ENCODE measurements at regions not wholly inside any gene's neighbourhood (a gene's known extent, or its start where the extent isn't known, plus 50 kb on each side); places are given as distances from the start of the nearest gene placed in this dataset.

DNA sequence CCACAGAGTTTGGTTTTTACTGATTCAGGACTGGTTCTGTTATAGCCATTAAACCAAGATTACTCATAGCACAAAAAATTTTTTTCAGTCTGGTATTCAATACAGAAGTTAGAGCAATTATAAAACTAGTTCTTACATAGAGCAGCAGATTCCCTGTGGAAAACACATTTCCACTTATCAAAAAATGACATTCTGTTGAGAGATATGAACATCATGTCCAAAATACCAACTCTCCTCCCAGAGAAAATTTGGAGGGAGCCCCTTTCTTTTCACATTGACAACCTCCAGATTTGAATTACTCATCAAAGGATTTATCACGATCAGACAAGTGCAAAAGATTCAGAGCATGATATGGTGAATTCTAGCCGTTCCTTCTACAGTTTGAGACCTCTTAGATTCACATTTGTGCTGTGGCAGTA lies 126.8 kb upstream of the SERPINE2 start:
- DNase-seq (ENCODE audit: extremely low spot score): no peak
- TF ChIP-seq, protein P1, sequence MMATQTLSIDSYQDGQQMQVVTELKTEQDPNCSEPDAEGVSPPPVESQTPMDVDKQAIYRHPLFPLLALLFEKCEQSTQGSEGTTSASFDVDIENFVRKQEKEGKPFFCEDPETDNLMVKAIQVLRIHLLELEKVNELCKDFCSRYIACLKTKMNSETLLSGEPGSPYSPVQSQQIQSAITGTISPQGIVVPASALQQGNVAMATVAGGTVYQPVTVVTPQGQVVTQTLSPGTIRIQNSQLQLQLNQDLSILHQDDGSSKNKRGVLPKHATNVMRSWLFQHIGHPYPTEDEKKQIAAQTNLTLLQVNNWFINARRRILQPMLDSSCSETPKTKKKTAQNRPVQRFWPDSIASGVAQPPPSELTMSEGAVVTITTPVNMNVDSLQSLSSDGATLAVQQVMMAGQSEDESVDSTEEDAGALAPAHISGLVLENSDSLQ (IDR thresholded peaks at IDR 0.05): no peak
- TF ChIP-seq ARNT (IDR thresholded peaks at IDR 0.05): no peak
- CTCF ChIA-PET: no interaction called here
- POLR2A ChIA-PET: no interaction called here

DNA sequence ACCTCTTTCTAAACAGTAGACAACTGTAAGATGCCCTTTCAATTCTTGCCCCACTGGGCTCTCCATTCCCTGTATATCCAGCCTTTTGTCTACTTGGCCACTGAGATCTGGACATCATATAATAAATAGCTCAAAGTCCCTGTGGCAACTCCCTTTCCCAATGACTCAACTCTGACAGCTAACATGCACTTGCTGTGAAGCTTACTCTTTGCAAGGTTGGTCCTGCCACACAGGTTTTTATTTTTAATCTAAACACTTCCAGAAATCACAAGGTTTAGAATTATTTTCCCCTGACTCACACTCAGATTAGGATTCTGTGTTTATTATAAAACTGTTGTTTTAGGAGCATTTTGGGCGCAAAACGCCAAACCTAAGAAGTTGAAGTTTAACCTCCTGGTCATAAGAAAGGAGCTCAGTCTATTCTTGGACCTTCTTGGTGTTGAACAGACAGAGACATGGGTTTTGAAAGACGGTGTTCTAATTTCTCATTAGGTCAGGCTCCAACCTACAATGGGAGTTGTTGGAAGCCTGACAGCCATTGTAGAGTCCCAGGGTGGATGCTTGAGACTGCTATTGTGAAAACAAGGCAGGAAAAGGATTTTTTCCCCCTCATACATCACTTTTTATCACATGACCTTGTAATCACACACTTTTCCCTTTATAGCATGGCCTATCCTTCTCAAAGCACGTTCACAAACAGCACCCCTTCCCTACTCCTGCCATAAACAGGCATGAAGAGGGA lies 124.7 kb upstream of the SERPINE2 start:
- no peak for DNase-seq (ENCODE audit: extremely low spot score)
- POLR2A ChIA-PET: no interaction called here
- TF ChIP-seq L3MBTL2 (conservative IDR thresholded peaks at IDR 0.05) (no peak), FOXM1 (IDR thresholded peaks at IDR 0.05; ENCODE audit: borderline replicate concordance) (no peak), HDGF (IDR thresholded peaks at IDR 0.05; ENCODE audit: borderline replicate concordance) (no peak), LEF1 (IDR thresholded peaks at IDR 0.05; ENCODE audit: borderline replicate concordance) (no peak), ELF4 (IDR thresholded peaks at IDR 0.05) (no peak), FOXA1 (IDR thresholded peaks at IDR 0.05) (no peak)
- CTCF ChIA-PET: no interaction called here

GRCh38 chr2:224162122-224162521 lies 123.0 kb upstream of the SERPINE2 start:
- no peak for TF ChIP-seq TARDBP (IDR thresholded peaks at IDR 0.05)
- no peak for TF ChIP-seq FOXM1 (IDR thresholded peaks at IDR 0.05; ENCODE audit: borderline replicate concordance)
- no peak for TF ChIP-seq FOXK2 (IDR thresholded peaks at IDR 0.05)
- TF ChIP-seq ZNF384 (IDR thresholded peaks at IDR 0.05): no peak
- TF ChIP-seq BHLHE40 (IDR thresholded peaks at IDR 0.05; ENCODE audit: borderline replicate concordance): no peak
- TF ChIP-seq ARNT (IDR thresholded peaks at IDR 0.05): no peak
- no peak for TF ChIP-seq FOXA1 (IDR thresholded peaks at IDR 0.05)
- TF ChIP-seq LEF1 (IDR thresholded peaks at IDR 0.05; ENCODE audit: borderline replicate concordance): no peak
- no peak for TF ChIP-seq NFRKB (IDR thresholded peaks at IDR 0.05)
- no peak for TF ChIP-seq CTBP1 (IDR thresholded peaks at IDR 0.05; ENCODE audit: borderline replicate concordance)
- TF ChIP-seq ELF4 (IDR thresholded peaks at IDR 0.05): no peak
- TF ChIP-seq, protein P1 (IDR thresholded peaks at IDR 0.05): no peak
- TF ChIP-seq SUZ12 (IDR thresholded peaks at IDR 0.05): no peak
- no peak for TF ChIP-seq SP1 (IDR thresholded peaks at IDR 0.05)
- TF ChIP-seq L3MBTL2 (conservative IDR thresholded peaks at IDR 0.05): no peak
- no peak for TF ChIP-seq HDGF (IDR thresholded peaks at IDR 0.05; ENCODE audit: borderline replicate concordance)
- POLR2A ChIA-PET: no interaction called here
- CTCF ChIA-PET: no interaction called here
- no peak for DNase-seq (ENCODE audit: extremely low spot score)

DNA sequence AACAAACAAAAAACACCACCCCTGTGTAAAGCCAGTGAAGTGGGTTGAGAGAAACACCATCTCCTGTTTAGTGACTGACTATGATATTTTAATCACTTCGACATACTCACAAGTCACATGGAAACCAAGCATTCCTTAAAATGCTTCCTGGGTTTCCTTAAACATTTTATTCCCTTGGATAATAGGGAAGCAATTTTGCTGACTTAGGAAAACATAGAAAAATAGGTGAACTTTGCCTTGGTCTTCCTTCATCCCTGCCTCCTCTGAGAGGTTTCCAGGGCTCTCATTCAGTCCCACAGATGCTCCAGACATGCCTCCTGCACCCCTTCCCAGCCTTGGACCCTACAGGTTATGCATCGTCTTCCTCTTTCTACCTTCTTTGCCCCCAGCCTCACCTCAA lies 122.6 kb upstream of the SERPINE2 start:
- CTCF ChIA-PET: no interaction called here
- POLR2A ChIA-PET: no interaction called here
- no peak for DNase-seq (ENCODE audit: extremely low spot score)
- no peak for TF ChIP-seq FOXK2 (IDR thresholded peaks at IDR 0.05)
- TF ChIP-seq TARDBP (IDR thresholded peaks at IDR 0.05): no peak
- TF ChIP-seq CTBP1 (IDR thresholded peaks at IDR 0.05; ENCODE audit: borderline replicate concordance): no peak
- TF ChIP-seq ARNT (IDR thresholded peaks at IDR 0.05): no peak
- TF ChIP-seq SP1 (IDR thresholded peaks at IDR 0.05): no peak
- TF ChIP-seq LEF1 (IDR thresholded peaks at IDR 0.05; ENCODE audit: borderline replicate concordance): no peak
- TF ChIP-seq SUZ12 (IDR thresholded peaks at IDR 0.05): no peak

DNA sequence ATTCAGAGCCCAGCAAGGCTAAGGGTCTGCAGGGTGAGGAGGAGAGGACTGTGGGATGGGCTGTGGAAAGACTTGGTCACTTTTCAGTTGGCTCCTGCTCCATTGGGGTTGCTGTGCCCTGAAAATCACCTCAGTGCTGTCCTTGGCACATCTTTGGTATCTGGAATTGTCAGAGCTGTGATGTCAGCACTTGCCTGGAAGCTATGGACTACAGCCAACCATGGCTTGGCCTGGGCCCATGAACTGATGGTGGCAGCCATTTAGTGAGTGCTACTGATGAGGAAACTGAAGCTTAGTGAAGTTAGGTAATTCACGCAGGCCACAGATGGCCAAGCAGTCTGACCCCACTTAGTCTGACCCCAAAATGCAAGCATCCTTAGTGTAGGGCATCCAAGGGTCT lies 121.8 kb upstream of the SERPINE2 start:
- DNase-seq (ENCODE audit: extremely low spot score): no peak

GRCh38 chr2:224159345-224159928 lies 120.4 kb upstream of the SERPINE2 start:
- ChIA-PET CTCF (no interaction called here), POLR2A (no interaction called here)
- DNase-seq (ENCODE audit: extremely low spot score): no peak
- TF ChIP-seq TARDBP (IDR thresholded peaks at IDR 0.05) (no peak), ELF4 (IDR thresholded peaks at IDR 0.05) (no peak), SP1 (IDR thresholded peaks at IDR 0.05) (no peak), FOXK2 (IDR thresholded peaks at IDR 0.05) (no peak), FOXA1 (IDR thresholded peaks at IDR 0.05) (no peak), L3MBTL2 (conservative IDR thresholded peaks at IDR 0.05) (no peak), SUZ12 (IDR thresholded peaks at IDR 0.05) (no peak), HDGF (IDR thresholded peaks at IDR 0.05; ENCODE audit: borderline replicate concordance) (no peak)

More for the DNA sequence above, 121.8 kb upstream of the SERPINE2 start:
- ChIA-PET POLR2A (no interaction called here), CTCF (no interaction called here)
- TF ChIP-seq NFRKB (IDR thresholded peaks at IDR 0.05): no peak
- no peak for TF ChIP-seq LEF1 (IDR thresholded peaks at IDR 0.05; ENCODE audit: borderline replicate concordance)
- TF ChIP-seq ARNT (IDR thresholded peaks at IDR 0.05): no peak
- TF ChIP-seq L3MBTL2 (conservative IDR thresholded peaks at IDR 0.05): no peak
- no peak for TF ChIP-seq ZNF384 (IDR thresholded peaks at IDR 0.05)

GRCh38 chr2:224158831-224159230 lies 119.7 kb upstream of the SERPINE2 start:
- CTCF ChIA-PET: no interaction called here
- POLR2A ChIA-PET: no interaction called here
- no peak for TF ChIP-seq LEF1 (IDR thresholded peaks at IDR 0.05; ENCODE audit: borderline replicate concordance)
- no peak for TF ChIP-seq TARDBP (IDR thresholded peaks at IDR 0.05)
- TF ChIP-seq CTBP1 (IDR thresholded peaks at IDR 0.05; ENCODE audit: borderline replicate concordance): no peak
- no peak for TF ChIP-seq ELF4 (IDR thresholded peaks at IDR 0.05)
- no peak for TF ChIP-seq SP1 (IDR thresholded peaks at IDR 0.05)
- TF ChIP-seq NFRKB (IDR thresholded peaks at IDR 0.05): no peak
- no peak for TF ChIP-seq SUZ12 (IDR thresholded peaks at IDR 0.05)
- no peak for TF ChIP-seq FOXA1 (IDR thresholded peaks at IDR 0.05)
- no peak for TF ChIP-seq FOXK2 (IDR thresholded peaks at IDR 0.05)
- TF ChIP-seq L3MBTL2 (conservative IDR thresholded peaks at IDR 0.05): no peak
- no peak for TF ChIP-seq FOXM1 (IDR thresholded peaks at IDR 0.05; ENCODE audit: borderline replicate concordance)
- TF ChIP-seq BHLHE40 (IDR thresholded peaks at IDR 0.05; ENCODE audit: borderline replicate concordance): no peak
- TF ChIP-seq ARNT (IDR thresholded peaks at IDR 0.05): no peak
- TF ChIP-seq ZNF384 (IDR thresholded peaks at IDR 0.05): no peak
- no peak for TF ChIP-seq HDGF (IDR thresholded peaks at IDR 0.05; ENCODE audit: borderline replicate concordance)
- TF ChIP-seq, protein P1 (IDR thresholded peaks at IDR 0.05): no peak

More at GRCh38 chr2:224158831-224159230, 119.7 kb upstream of the SERPINE2 start:
- no peak for DNase-seq (ENCODE audit: extremely low spot score)

Data from HEK293T (cell line).